Erythroblast (primary cell): ENCODE measurements at regions not wholly inside any gene's neighbourhood (a gene's known extent, or its start where the extent isn't known, plus 50 kb on each side); places are given as distances from the start of the nearest gene placed in this dataset.

Experiments
- GATA1 ChIP-seq: IDR thresholded peaks from 2 replicates; pipeline ENCODE4 v1.6.1; 2011; ENCODE audit warnings: low read depth, mild to moderate bottlenecking, control low read depth, low read length, moderate library complexity
- POLR2A ChIP-seq: IDR thresholded peaks from 2 replicates; pipeline ENCODE4 v1.6.1; 2011; ENCODE audit warnings: mild to moderate bottlenecking, low read length

GRCh38 chrX:115939636-115940160 lies 230.8 kb upstream of the AGTR2 start:
- no peak for TF ChIP-seq POLR2A
- no peak for TF ChIP-seq GATA1
